Hypothalamus (tissue), 51 donors: ENCODE measurements at regions not wholly inside any gene's neighbourhood (a gene's known extent, or its start where the extent isn't known, plus 50 kb on each side); places are given as distances from the start of the nearest gene placed in this dataset.

Source experiments
- DNase-seq, 51 donors: peaks; one replicate each; lab custom pipeline; 2025; lab: John Stamatoyannopoulos, UW

- peak in 9 of 51 donors; percentile 20 to 47 (median 30) for DNase-seq
Measured at GRCh38 chr17:17398188-17398942, 78.4 kb upstream of the MED9 start.

DNA sequence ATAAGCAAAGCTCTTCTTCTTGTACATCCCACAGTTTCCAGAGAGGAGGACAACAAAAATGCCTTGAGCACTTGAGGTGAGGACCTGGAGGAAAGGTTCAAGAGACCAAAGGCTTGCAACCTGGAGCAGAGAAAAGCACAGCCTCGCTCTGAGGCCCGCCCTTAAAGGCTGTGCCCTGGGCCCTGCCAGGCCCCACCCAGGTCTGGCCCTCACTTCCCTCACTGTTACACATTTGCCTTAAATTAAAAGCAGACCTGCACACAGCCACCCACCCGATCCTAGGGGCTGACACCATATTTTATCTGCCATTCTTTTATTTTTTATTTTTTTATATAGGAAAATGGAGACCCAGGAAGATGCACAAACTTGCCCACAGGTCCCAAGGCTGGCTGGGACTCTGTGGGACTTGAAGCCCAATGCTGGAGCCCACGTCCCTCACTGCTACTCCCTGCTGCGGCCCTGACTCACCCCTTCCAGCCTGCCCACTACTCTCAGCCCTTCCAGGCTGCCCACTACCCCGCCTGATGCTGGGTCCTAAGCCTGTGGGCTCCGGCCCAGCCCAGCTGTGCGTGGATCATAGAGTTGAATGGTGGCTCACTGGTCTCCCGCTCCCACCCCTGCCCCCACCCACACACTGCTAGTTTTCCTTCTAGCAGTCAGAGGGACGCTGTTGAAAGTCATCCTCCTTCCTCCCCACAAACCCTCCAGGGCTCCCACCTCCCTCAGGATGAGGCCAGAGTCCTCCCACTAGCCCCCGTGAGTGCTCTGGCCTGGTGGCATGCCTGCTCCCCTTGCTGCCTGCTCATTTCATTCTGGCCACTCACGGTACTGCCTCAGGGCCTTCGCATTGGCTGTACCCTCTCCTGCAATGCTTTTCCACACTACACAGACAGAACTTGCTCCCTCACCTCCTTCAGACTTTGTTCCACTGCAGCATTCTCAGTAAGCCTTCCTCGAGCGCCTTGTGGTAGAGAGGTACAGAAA, 77.6 kb upstream of the MED9 start:
- DNase-seq, result no peak

DNA sequence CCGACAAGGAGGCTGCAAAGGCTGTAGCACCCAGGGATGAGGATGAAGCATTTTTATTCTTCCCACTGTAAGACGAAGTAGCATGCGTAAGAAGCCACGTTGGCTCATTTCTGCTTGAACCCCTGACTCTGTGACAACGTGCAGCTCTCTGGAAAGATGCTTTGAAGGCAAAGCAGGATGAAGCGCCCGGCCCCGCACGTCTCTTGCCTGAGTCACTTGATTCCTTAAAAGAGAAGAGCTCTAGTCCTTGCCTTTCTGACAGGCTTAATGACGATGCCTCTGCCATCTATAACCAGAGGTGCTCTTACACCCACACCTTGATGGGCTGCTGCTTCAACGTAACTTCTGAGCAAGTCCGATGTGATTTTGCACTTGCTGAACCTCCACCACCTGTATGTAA, 76.7 kb upstream of the MED9 start:
- DNase-seq, result no peak

GRCh38 chr17:17400566-17401184, 76.1 kb upstream of the MED9 start:
- DNase-seq, result no peak

DNA sequence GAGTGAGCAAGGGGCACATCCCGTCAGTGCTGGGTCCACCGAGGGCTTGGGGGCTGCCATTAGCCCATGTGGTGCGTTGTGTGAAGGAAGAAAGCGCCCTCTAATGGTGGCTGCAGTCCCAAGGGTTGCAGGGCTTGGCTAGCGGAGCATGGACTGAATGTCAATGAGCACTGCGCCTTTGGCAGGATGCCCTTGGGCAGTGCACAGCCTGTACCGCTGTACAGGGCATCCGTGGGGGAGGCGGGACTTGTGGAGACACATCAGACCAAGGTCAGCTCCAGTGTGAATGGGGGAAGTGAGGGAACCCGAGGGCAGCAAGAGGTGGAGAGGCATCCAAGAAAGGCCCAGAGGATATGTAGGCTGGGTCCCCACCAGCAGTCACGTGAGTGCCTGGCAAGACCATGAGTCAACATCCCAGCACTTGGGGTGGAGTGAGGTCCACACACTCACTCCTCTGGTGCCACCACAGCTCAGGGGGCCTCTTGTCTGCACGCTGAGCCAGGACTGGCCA, 75.5 kb upstream of the MED9 start:
- DNase-seq, result peak in 17 of 51 donors; percentile 14 to 63 (median 31)

DNA sequence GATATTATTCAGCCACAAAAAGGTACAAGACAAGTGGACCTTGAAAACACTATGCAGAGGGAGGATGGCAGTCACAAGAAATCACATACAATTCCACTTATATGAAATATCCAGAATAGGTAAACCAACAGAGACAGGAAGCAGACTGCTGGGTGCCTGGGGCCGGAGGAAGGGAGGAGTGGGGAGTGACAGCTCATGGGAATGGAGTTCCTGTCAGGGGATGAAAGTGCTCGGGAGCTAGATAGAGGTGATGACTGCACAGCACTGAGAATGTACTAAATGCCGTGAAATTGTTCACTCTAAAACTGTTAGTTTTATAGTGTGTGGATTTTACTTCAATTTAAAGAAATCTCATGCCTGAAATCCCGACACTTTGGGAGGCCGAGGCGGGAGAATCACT, 74.2 kb upstream of the MED9 start:
- DNase-seq, result no peak

DNA sequence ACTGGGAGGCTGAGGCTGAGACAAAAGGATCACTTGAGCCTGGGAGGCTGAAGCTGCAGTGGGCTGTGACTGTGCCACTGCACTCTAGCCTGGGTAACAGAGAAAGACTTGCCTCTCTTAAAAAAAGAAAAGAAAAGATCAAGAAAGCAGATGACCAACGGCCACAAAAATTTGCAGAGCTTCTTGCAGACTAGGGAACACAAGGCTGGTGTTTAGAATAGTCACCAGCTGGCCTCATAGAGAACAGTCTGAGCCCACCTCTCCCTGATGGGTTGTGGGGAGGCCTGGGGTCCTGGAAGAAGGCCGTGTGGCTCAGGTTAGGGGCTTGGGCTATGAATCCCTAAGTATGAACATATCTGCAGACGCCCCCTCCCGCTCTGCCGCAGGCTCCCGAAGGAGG, 73.7 kb upstream of the MED9 start:
- no peak for DNase-seq

DNA sequence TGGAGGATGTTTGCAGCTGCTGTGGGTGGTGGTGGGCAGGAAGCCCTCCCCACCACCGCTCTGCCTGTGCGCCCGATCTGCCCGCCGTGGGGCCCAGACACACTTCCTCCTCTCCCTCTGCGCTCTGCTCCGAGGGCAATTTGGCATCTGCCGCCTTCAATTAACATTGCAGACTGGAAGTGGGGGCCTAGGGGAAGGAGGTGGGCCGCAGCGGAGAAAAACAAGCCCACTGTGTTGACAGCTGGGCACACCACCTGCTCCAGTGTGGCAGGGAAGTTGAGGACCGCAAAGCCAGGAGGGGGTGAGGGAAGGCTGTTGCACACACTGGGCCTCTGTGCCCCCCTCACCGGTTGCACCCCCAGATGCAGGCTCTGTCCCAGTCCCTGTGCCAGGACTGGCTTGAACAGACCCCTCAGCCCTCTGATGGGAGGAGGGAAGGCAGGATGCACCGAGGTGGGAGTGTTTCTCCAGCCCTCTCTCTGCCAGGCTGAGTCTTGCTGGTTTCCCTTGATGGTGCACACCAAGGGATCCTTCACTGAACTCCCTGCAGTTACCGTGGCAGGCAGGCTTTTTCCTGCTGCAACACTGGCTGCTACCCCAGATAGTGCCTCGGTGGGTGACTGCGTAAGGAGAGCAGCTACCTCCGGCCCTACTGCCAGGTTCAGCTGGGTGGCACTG, 72.8 kb upstream of the MED9 start:
- peak in 13 of 51 donors; percentile 23 to 60 (median 33) for DNase-seq

DNA sequence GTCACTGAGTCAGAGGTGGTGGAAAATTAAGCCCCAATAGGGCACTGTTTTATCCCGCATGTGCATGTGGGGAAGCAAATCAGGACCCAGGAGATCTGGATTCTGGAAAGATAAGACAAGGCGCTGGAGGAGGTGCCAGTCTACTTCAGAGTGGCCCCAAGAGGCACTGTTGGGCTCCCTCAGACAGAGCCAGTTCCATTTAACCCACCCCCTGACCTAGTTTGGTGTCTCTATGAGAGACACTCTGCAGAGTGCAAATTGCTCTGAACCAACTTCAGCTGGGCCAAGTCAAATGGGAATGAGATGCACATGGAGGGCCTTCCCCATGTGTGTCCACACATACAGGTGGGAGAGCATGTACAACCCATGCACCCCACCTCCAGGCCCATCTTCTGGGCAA, 71.1 kb upstream of the MED9 start:
- DNase-seq, result no peak

GRCh38 chr17:17406225-17406624, 70.6 kb upstream of the MED9 start:
- peak in 5 of 51 donors; percentile 18 to 31 (median 29) for DNase-seq

DNA sequence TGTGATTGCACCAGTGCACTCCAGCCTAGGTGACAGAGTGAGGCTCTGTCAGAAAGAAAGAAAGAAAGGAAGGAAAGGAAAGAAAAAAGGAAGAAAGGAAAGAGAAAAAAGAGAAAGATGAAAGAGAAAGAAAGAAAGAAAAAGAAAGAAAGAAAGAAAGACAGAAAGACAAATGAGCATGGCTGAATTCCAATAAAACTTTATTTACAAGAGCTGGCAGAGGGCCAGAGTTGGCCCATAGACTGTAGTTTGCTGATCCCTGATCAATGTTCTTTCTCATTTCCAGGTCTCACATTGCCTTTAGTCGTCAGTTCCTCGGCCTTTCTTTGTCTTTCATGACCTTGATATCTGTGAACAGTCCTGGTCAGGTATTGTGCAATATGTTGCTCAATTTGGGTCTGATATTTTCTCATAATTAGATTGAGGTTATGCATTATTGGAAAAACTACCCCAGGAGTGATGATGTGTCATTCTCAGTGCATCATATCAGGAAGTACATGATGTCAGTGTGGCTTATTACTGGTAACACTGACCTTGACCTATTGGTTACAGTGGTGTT, 68.5 kb upstream of the MED9 start:
- no peak for DNase-seq

GRCh38 chr17:17410357-17410756, 66.4 kb upstream of the MED9 start:
- DNase-seq, result peak in 1 of 51 donors; percentile 30

GRCh38 chr17:17411692-17412091, 65.1 kb upstream of the MED9 start:
- DNase-seq, result no peak

DNA sequence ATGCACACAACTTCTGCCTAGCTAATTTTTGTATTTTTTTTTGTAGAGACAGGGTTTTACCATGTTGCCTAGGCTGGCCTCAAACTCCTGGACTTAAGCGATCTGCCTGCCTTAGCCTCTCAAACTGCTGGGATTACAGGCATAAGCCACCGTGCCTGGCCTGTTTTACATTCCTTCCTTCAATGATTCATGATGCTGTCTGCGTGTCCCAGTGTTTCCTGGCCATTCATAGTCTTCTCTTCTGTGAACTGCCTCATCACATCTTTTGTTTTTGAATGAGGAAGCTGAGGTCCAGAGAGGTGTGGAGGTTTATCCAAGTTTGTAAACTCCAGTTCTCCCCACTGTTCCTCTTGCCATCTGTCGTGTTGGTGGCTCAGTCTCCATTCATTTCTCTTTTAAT, 64.5 kb upstream of the MED9 start:
- no peak for DNase-seq

DNA sequence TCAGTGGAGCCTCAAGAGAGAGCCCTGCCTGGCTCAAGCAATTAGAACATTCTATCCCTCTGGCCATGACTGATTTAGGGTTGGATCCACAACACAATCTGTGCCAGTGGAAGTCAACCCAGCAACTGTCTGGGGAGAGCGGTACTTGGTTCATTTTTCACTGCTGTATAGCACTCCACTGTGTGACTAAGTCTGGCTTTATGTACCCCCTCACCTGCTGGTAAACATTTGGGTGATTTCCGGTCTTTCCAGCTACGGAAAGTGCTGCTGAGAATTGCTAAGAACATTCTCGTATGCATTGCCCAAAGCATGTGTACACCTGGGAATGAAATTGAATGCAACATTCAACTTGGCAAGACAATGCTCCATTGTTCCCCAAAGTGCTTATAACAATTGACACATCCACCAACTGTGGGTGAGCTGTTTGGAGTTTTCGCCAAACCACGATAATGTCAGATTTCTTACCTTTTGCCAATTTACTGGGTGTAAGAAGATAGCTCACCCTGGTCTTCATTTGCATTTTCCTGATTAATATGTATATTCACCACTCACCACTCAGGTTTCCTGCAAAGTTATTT, 63.5 kb upstream of the MED9 start:
- no peak for DNase-seq

- no peak for DNase-seq
Measured at GRCh38 chr17:17413821-17414220, 63.0 kb upstream of the MED9 start.

DNA sequence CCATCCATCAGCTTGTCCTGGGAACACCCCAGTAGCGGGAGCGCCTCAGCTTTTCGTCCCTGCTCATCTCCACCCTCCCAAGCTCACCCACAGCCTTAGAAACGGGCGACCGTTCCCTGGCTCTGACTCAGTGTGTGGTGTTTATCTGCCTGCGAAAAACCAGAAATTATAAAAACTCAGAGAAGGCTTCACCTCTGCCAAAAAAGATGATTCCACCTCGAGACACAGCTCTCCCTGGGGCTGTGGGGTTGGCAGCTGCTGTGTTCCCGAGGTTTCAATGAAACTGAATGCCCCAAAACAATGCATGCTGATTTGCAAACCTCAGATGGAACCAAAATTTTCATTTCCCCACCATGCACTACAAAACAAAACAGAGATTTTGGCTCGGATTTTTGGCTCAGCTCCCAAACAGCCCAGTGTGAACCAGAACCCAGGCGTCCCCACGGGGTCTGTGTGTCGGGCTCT, 62.4 kb upstream of the MED9 start:
- peak in 25 of 51 donors; percentile 13 to 81 (median 54) for DNase-seq

GRCh38 chr17:17415006-17415405, 61.8 kb upstream of the MED9 start:
- DNase-seq, result no peak

- peak in 9 of 51 donors; percentile 9 to 64 (median 33) for DNase-seq
Measured at GRCh38 chr17:17416007-17416399, 60.8 kb upstream of the MED9 start.
